HG03432 (cell line): ENCODE measurements at regions not wholly inside any gene's neighbourhood (a gene's known extent, or its start where the extent isn't known, plus 50 kb on each side); places are given as distances from the start of the nearest gene placed in this dataset.

ENCODE experiments used
- ATAC-seq: cut with Tn5 transposase; IDR thresholded peaks from one replicate; pipeline ENCODE4 v1.9.1; 2021; ENCODE audit warnings: mild to moderate bottlenecking, moderate library complexity; ENCODE audit not compliant: unreplicated experiment

DNA sequence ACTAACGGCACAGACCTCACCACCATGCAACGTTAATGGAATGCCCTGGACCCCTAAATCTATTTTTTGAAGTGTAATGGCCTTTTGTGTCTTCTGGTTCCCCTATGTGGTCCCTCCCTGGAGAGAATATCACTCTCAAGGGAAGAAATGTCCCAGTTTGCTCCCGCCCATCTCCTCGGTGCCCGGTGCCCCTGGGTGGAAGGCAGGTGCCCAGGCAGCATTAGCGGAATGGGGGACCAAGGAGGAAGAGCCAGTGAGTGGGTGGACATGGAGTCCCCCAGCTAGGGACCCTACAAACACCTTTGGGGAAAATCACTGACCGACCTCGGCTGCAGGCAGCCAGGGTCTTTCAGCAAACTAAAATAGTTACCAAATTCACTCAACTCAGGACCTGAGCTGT is 212.1 kb upstream of the RTL1 start:
- ATAC-seq: no peak

DNA sequence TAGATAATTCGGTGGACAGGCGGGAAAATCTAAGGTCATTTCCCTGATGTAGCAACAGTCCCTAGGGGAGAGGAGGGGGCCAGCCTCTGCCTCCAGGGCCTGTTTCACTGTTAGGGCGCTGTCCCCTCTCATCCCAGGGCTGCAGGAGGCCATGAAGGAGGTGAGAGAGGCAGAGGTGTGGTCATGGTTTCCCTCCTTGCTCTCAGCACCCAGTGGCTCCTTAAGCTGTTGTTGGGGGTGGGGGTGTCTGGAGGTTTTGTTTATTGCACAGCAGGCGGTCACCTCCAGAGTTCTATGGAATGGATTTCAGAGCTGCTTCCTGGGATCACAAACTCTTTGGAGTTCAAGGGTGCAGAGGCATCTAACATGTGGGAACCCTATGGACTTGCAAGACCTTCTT is 212.5 kb upstream of the RTL1 start:
- ATAC-seq: no peak

GRCh38 chr14:101116486-101117130 is 213.1 kb upstream of the RTL1 start:
- ATAC-seq: no peak

- ATAC-seq: no peak
These were observed 214.0 kb upstream of the RTL1 start for GRCh38 chr14:101117543-101117942.

GRCh38 chr14:101118233-101118632 is 214.7 kb upstream of the RTL1 start:
- ATAC-seq: no peak

GRCh38 chr14:101118746-101119591 is 215.4 kb upstream of the RTL1 start:
- ATAC-seq: no peak

DNA sequence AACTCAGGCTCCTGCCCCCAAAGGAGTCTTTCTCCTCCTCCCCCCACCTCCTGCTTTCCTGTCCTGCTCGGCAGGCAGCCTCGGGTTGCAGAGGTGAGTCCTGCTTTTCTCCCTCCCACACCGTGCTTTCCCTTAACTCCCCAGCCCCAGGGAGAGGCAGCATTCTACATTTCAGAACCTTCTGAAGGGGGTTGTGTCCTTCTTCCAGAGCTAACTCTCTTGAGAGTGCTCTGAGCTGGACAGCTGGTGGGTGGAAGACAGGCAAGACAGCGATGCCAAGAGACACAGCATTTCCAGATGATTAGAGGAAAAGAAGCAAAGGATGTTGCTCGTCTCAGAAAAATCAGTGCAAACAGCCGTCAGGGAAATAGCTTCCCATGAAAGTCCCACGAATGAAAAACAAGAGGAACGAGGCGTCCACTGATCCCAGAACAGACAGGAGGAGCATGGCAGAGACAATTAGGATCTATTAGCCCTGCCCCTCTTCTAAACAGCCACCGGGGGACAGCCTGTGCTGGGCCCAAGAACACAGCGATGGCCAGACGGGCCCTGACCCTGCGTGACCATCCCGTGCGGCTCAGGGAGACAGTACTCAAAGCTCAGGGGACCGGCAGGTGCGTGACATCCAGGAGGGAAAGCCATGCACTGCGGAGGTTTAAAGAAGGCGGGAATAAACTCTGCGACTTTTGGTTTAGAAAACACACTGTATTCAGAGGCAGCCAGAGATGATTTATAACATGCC is 216.5 kb upstream of the RTL1 start:
- ATAC-seq: no peak

GRCh38 chr14:101120641-101121507 is 217.4 kb upstream of the RTL1 start:
- no peak for ATAC-seq

- ATAC-seq: no peak
These were observed 218.1 kb upstream of the RTL1 start for GRCh38 chr14:101121508-101122139.

DNA sequence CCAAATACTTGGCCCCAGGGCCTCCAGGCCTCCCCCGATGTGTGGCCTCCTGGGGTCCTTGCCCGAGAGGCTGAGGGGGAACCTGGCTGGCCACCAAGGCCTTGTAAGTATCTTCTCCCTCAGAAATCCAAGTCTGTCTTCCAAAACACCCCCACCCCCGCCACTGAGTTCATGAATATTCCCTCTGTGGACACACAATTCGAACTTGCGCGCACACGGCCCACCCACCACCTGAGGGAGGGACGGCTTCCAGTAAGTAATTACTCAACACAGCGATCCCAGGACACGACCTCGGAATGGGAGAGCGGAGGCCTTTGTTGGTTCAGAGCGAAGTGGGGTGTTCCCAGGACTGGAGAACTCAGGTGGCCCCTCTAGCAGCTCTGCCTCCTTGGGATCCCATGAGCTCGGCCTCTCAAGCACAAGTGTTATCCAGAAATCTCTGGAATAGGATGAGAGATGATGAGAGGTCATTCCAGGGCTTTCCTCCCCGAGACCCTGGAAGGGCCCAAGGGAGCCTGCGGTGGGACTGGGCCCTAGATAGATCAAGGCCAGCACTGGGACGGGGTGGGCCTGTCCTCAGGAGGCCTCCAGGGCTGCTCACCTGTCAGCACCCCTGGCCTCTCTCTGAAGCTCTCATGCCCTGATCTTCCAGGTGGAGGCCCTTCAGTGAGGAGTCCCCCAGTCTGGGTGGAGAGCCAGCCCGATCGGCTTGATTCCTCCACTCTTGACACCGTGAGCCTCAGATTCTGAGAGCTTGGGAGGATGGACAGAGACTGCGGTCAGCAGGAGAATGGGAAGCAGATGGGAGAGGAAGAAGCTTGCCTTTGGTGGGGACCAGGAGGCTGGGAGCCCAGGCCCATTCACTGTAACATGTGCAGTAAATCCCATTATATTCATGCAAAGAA is 219.0 kb upstream of the RTL1 start:
- ATAC-seq: no peak

- no peak for ATAC-seq
These were observed 220.3 kb upstream of the RTL1 start for GRCh38 chr14:101123618-101124510.

DNA sequence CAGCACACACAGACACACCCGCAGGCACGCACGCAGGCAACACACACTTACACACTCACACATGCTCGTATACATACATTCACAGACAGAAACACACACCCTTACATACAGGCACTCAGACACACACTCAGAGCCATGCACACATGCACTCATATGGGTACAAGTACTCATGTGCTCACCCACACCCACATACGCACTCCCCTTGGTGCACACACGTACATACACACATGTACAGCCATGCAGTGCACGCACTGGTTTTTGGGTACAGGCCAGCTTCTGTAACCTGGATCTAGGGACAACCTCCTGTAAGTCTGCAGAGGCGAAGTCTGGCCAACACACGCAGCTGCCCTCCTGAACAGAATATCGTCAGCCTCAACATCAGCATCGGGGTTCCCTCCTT is 221.3 kb upstream of the RTL1 start:
- ATAC-seq: no peak

DNA sequence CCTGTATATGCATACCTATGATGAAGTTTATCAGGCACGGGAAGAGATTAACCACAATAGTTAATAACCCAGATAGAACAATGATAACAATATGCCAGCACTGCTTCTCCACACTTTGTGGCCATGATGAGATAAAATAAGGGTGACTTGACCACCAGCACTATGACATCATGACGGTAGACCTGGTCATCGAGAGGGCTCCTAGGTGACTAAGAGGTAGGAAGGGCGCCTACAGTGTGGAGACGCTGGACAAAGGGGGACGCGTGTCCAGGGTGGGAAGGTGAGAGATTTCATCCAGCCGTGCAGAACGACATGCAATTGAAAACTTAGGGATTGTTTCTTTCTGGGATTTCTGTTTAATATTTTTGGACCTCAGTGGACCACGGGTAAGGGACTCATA is 221.8 kb upstream of the RTL1 start:
- ATAC-seq: no peak

DNA sequence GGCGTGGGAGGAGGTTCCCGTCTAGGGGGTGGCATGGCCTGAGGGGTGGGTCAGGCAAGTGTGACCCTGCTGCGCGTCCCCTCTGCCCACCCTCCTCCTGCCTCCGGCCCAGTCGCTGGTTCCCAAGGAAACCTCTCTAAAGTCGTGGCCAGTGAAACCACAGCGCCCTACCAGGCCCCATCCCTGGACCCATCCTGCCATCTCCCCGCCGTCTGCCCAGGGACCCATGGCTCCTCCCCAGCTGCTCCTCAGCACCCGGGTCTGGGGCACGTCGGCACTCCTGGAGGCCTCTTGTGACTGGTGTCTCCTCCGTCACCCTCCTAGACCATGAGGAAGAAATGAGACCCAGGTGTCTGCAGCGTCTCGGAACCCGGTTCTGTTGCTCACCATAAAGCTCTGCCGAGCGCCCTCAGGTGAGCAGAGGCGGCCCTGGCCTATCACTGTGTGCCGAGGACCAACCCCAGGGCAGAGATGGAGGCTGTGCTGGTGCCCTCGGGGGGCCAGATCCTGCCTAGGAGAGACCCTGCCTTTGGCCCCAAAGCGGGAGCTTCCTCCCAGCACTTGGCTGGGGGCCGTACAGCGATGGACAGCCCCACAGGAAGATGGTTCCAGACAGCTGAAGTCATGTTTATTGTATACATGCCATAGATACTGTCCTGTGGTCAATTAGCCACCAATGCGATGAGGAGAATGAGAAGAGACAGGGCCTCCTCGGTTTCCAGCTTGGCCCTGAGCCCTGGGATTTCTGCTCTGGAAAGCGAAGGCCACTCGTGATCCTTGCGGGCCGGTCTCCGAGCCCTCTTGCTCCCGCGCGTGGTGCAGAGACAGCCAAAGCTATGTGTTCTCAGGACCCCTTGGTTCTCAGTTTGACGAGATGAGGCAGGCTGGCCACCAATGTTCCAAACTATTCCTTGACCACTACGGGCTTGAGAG is 222.5 kb upstream of the RTL1 start:
- ATAC-seq: no peak

DNA sequence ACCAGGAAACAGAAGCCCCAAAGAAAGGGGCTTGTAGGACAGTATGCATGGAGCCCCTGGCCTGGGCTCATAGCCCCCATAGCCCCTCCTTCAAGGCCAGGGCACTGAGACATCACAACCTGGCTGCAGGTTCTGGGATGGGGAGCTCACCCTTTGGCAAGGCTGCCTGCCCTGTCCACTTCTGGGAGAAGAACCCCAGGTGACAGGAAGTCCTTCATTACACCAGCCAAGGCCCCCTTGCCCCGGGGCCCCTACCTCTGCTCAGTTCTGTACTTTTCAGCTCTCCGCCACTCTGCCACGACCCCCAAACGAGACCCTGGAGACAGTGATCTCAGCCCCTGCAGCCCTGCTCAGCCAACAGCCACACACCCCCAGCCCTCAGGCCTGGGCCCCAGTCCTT is 223.2 kb upstream of the RTL1 start:
- ATAC-seq: no peak

DNA sequence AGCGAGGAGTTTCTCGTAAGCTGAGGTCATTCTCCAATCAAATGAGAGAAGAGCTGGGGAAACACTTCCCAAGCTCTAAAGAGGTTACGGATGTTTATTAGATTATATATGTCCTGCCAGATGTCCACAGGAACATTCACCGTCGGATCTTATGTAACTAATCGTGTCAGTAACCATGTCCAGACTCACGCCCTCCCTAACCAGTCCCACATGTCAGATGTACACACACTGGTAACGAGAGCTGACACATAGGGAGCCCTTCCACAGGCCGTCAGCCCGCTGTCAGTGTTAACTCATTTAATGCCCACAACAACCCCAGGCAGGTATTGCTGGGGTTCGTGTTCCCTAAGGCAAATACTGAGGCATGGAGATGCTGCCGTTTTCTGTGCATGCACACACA is 223.7 kb upstream of the RTL1 start:
- ATAC-seq: no peak
